ENCODE measurements at regions not wholly inside any gene's neighbourhood (a gene's known extent, or its start where the extent isn't known, plus 50 kb on each side); places are given as distances from the start of the nearest gene placed in this dataset.
A peak's percentile ranks its signal among the peaks of the same experiment; 100 is the strongest.

GRCh38 chr10:124214610-124215375, 121.4 kb upstream of the CHST15 start:
- no peak overlapping the region for H3K27ac Mint-ChIP-seq
- no peaks in the 10 kb centered on the region for H3K36me3 Mint-ChIP-seq (ENCODE audit: low read depth)
- 95 to 100% methylated on average over 2 to 9 of the region's 9 CpGs for WGBS, 2 experiments (ENCODE audit: insufficient coverage in 1 of 2, insufficient read length in 1 of 2)
- no peaks in the 10 kb centered on the region for H3K4me1 ChIP-seq (ENCODE audit: control insufficient read depth, insufficient read depth, low read length)
- TF ChIP-seq CTCF (conservative IDR thresholded peaks at IDR 0.05), result no peak
- H3K36me3 ChIP-seq (ENCODE audit: control insufficient read depth, insufficient read depth, low read length), result no peaks in the 10 kb centered on the region
- no peaks in the 10 kb centered on the region for H3K27me3 Mint-ChIP-seq (ENCODE audit: insufficient read depth)
- no peak overlapping the region for H3K9ac ChIP-seq (ENCODE audit: extremely low read depth, low read length, poor library complexity, severe bottlenecking)
- peak overlapping the region; percentile 49 for H3K27ac ChIP-seq (ENCODE audit: low read depth, low read length)
- H3K9me3 ChIP-seq (ENCODE audit: control insufficient read depth, low read length), result no peaks in the 10 kb centered on the region
- no peak for DNase-seq
- H3K4me1 Mint-ChIP-seq, result no peaks in the 10 kb centered on the region
- no peaks in the 10 kb centered on the region for H3K9me3 Mint-ChIP-seq
- no peaks in the 10 kb centered on the region for H3K27me3 ChIP-seq (ENCODE audit: control insufficient read depth, insufficient read depth, low read length, poor library complexity, severe bottlenecking)
- H3K4me3 ChIP-seq (ENCODE audit: low read length), result no peak overlapping the region
- H3K4me3 Mint-ChIP-seq, result no peak overlapping the region

GRCh38 chr10:124213899-124214510, 120.6 kb upstream of the CHST15 start:
- no peaks in the 10 kb centered on the region for H3K36me3 ChIP-seq (ENCODE audit: control insufficient read depth, insufficient read depth, low read length)
- no peaks in the 10 kb centered on the region for H3K9me3 Mint-ChIP-seq
- H3K9ac ChIP-seq (ENCODE audit: extremely low read depth, low read length, poor library complexity, severe bottlenecking), result no peak overlapping the region
- H3K27me3 ChIP-seq (ENCODE audit: control insufficient read depth, insufficient read depth, low read length, poor library complexity, severe bottlenecking), result no peaks in the 10 kb centered on the region
- no peak overlapping the region for H3K4me3 Mint-ChIP-seq
- H3K4me1 Mint-ChIP-seq, result no peaks in the 10 kb centered on the region
- H3K27ac ChIP-seq (ENCODE audit: low read depth, low read length), result no peak overlapping the region
- H3K4me1 ChIP-seq (ENCODE audit: control insufficient read depth, insufficient read depth, low read length), result no peaks in the 10 kb centered on the region
- no peak overlapping the region for H3K4me3 ChIP-seq (ENCODE audit: low read length)
- no peaks in the 10 kb centered on the region for H3K36me3 Mint-ChIP-seq (ENCODE audit: low read depth)
- no peak overlapping the region for H3K27ac Mint-ChIP-seq
- DNase-seq, result no peak
- TF ChIP-seq CTCF (conservative IDR thresholded peaks at IDR 0.05), result no peak
- no peaks in the 10 kb centered on the region for H3K9me3 ChIP-seq (ENCODE audit: control insufficient read depth, low read length)
- H3K27me3 Mint-ChIP-seq (ENCODE audit: insufficient read depth), result no peaks in the 10 kb centered on the region
- 90 to 94% methylated on average over 6 to 9 of the region's 9 CpGs for WGBS, 2 experiments (ENCODE audit: insufficient coverage in 1 of 2, insufficient read length in 1 of 2)

GRCh38 chr10:124213471-124213870, 120.1 kb upstream of the CHST15 start:
- H3K36me3 ChIP-seq (ENCODE audit: control insufficient read depth, insufficient read depth, low read length), result no peaks in the 10 kb centered on the region
- WGBS, 2 experiments (ENCODE audit: insufficient coverage in 1 of 2, insufficient read length in 1 of 2), result 80 to 91% methylated on average over 1 to 2 of the region's 2 CpGs
- no peaks in the 10 kb centered on the region for H3K27me3 ChIP-seq (ENCODE audit: control insufficient read depth, insufficient read depth, low read length, poor library complexity, severe bottlenecking)
- H3K4me3 ChIP-seq (ENCODE audit: low read length), result no peak overlapping the region
- H3K36me3 Mint-ChIP-seq (ENCODE audit: low read depth), result no peaks in the 10 kb centered on the region
- no peak for TF ChIP-seq CTCF (conservative IDR thresholded peaks at IDR 0.05)
- no peaks in the 10 kb centered on the region for H3K4me1 ChIP-seq (ENCODE audit: control insufficient read depth, insufficient read depth, low read length)
- H3K4me3 Mint-ChIP-seq, result no peak overlapping the region
- H3K9me3 Mint-ChIP-seq, result no peaks in the 10 kb centered on the region
- no peak overlapping the region for H3K9ac ChIP-seq (ENCODE audit: extremely low read depth, low read length, poor library complexity, severe bottlenecking)
- H3K9me3 ChIP-seq (ENCODE audit: control insufficient read depth, low read length), result no peaks in the 10 kb centered on the region
- H3K27ac Mint-ChIP-seq, result no peak overlapping the region
- no peaks in the 10 kb centered on the region for H3K27me3 Mint-ChIP-seq (ENCODE audit: insufficient read depth)
- no peaks in the 10 kb centered on the region for H3K4me1 Mint-ChIP-seq
- DNase-seq, result no peak
- H3K27ac ChIP-seq (ENCODE audit: low read depth, low read length), result no peak overlapping the region
